ENCODE measurements at regions not wholly inside any gene's neighbourhood (a gene's known extent, or its start where the extent isn't known, plus 50 kb on each side); places are given as distances from the start of the nearest gene placed in this dataset.

DNA sequence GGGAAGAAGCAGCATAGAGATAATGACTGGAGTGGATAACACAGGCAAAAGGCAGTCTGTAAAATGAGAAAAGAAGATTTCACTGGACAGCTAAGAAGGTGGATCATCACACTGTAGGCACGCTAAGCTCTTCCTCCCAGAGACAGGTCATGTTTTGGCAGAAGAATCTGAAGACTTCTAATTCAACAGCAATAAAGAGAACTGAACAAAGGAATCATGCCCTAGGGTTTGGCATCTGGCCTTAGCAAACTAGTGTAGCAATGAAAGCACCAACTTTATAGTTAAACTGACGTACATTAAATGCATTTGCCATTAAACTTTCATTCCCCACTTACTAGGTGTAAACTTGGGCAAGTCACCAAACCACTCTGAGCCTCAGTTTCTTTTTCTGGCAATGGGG lies 84.4 kb upstream of the SEM1 start:
- TF ChIP-seq CTCF (IDR thresholded peaks at IDR 0.05) (no peak), POLR2A (IDR thresholded peaks at IDR 0.05) (no peak)
